Loucy (cell line): ENCODE measurements at regions not wholly inside any gene's neighbourhood (a gene's known extent, or its start where the extent isn't known, plus 50 kb on each side); places are given as distances from the start of the nearest gene placed in this dataset.

Source experiments
- EZH2phosphoT487 ChIP-seq: fragments of 200-600 bp; IDR thresholded peaks from 2 replicates; pipeline ENCODE4 v1.6.1; 2018; ENCODE audit warnings: antibody characterized with exemption, mild to moderate bottlenecking, moderate library complexity, borderline replicate concordance
- TF ChIP-seq, protein P1 (sequence below): fragments of 200-600 bp; sonication (generic); conservative IDR thresholded peaks from 2 replicates; pipeline ENCODE4 v1.5.1; 2014; ENCODE audit warnings: mild to moderate bottlenecking, antibody characterized with exemption, low read length

DNA sequence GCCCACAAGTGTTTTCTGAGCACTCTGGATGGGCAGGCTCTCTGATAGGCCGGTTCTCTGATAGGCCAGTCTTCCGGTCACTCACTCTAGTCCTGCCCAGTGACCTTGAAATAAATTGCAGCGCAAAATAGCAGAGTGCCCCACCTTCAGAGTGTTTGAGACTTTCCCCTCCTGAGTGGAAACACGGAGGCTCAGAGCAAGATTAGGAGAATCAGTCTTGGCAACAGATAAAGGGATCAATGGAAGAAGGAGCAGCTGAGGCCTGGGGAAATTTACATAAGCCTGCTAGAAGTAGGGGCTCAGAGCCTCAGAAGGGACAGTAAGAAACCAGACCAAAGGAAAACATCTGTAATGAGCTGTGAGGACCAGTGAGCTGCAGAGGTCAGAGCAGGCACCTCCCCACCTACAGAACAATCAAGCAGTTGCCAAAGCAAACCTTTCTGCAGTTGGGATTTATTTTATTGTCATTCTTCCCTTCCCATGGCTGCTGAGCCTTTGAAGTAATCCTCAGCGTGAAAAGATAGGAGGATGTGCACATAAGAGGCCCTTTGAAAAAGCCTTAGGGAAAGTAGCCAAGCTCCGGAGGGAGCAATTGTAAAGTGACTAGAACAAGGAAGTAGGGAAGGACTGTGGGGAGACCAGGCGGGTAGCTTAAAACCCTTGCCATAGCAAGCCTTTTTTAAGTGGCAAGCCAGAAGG is 89.1 kb upstream of the TSPAN5 start:
- TF ChIP-seq, protein P1, sequence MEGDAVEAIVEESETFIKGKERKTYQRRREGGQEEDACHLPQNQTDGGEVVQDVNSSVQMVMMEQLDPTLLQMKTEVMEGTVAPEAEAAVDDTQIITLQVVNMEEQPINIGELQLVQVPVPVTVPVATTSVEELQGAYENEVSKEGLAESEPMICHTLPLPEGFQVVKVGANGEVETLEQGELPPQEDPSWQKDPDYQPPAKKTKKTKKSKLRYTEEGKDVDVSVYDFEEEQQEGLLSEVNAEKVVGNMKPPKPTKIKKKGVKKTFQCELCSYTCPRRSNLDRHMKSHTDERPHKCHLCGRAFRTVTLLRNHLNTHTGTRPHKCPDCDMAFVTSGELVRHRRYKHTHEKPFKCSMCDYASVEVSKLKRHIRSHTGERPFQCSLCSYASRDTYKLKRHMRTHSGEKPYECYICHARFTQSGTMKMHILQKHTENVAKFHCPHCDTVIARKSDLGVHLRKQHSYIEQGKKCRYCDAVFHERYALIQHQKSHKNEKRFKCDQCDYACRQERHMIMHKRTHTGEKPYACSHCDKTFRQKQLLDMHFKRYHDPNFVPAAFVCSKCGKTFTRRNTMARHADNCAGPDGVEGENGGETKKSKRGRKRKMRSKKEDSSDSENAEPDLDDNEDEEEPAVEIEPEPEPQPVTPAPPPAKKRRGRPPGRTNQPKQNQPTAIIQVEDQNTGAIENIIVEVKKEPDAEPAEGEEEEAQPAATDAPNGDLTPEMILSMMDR = no peak
- no peak for TF ChIP-seq EZH2phosphoT487
